ENCODE measurements at regions not wholly inside any gene's neighbourhood (a gene's known extent, or its start where the extent isn't known, plus 50 kb on each side); places are given as distances from the start of the nearest gene placed in this dataset.
A peak's percentile ranks its signal among the peaks of the same experiment; 100 is the strongest.

- Histone ChIP-seq H3K27ac (ENCODE audit: low read depth in 1 of 2, low read length in 2 of 2) (no peak overlapping the region), H3K27me3 (ENCODE audit: control insufficient read depth in 4 of 4, insufficient read depth in 4 of 4, low read length in 3 of 4) (no peaks in the 10 kb centered on the region), H3K36me3 (ENCODE audit: control insufficient read depth in 4 of 4, insufficient read depth in 3 of 4, low read depth in 1 of 4, low read length in 3 of 4) (no peaks in the 10 kb centered on the region), H3K4me3 (ENCODE audit: low read depth in 1 of 3, low read length in 3 of 3) (no peak overlapping the region), H3K9me3 (ENCODE audit: control insufficient read depth in 4 of 4, low read length in 3 of 4) (no peaks in the 10 kb centered on the region), H3K4me1 (ENCODE audit: control insufficient read depth in 4 of 4, insufficient read depth in 4 of 4, low read length in 3 of 4) (peaks cover 0 to 24% (median 21%) of the 10 kb centered on the region in 4 donors), H3K9ac (ENCODE audit: low read depth in 1 of 2, low read length in 2 of 2) (no peak overlapping the region)
- 83% methylated on average over 4 of the region's 4 CpGs for WGBS
- TF ChIP-seq RAD21 (IDR thresholded peaks at IDR 0.05) (no peak), HNF4A (conservative IDR thresholded peaks at IDR 0.05) (no peak), RXRA (IDR thresholded peaks at IDR 0.05) (no peak), HNF4G (IDR thresholded peaks at IDR 0.05) (no peak), FOXA1 (IDR thresholded peaks at IDR 0.05) (no peak), MAX (IDR thresholded peaks at IDR 0.05) (no peak), EGR1 (IDR thresholded peaks at IDR 0.05; ENCODE audit: low read depth in 2 of 2) (no peak), NR2F2 (IDR thresholded peaks at IDR 0.05) (no peak), GABPA (IDR thresholded peaks at IDR 0.05 in 1 of 2, conservative IDR thresholded peaks at IDR 0.05 in 1 of 2) (no peak), YY1 (IDR thresholded peaks at IDR 0.05) (no peak), SP1 (IDR thresholded peaks at IDR 0.05) (no peak), JUND (IDR thresholded peaks at IDR 0.05) (no peak)
- TF ChIP-seq, protein P1, sequence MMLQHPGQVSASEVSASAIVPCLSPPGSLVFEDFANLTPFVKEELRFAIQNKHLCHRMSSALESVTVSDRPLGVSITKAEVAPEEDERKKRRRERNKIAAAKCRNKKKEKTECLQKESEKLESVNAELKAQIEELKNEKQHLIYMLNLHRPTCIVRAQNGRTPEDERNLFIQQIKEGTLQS (IDR thresholded peaks at IDR 0.05), result no peak
- TF ChIP-seq, protein P2, sequence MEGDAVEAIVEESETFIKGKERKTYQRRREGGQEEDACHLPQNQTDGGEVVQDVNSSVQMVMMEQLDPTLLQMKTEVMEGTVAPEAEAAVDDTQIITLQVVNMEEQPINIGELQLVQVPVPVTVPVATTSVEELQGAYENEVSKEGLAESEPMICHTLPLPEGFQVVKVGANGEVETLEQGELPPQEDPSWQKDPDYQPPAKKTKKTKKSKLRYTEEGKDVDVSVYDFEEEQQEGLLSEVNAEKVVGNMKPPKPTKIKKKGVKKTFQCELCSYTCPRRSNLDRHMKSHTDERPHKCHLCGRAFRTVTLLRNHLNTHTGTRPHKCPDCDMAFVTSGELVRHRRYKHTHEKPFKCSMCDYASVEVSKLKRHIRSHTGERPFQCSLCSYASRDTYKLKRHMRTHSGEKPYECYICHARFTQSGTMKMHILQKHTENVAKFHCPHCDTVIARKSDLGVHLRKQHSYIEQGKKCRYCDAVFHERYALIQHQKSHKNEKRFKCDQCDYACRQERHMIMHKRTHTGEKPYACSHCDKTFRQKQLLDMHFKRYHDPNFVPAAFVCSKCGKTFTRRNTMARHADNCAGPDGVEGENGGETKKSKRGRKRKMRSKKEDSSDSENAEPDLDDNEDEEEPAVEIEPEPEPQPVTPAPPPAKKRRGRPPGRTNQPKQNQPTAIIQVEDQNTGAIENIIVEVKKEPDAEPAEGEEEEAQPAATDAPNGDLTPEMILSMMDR (IDR thresholded peaks at IDR 0.05; ENCODE audit: low read depth, low read length, missing input control), result no peak
- TF ChIP-seq, protein P3, sequence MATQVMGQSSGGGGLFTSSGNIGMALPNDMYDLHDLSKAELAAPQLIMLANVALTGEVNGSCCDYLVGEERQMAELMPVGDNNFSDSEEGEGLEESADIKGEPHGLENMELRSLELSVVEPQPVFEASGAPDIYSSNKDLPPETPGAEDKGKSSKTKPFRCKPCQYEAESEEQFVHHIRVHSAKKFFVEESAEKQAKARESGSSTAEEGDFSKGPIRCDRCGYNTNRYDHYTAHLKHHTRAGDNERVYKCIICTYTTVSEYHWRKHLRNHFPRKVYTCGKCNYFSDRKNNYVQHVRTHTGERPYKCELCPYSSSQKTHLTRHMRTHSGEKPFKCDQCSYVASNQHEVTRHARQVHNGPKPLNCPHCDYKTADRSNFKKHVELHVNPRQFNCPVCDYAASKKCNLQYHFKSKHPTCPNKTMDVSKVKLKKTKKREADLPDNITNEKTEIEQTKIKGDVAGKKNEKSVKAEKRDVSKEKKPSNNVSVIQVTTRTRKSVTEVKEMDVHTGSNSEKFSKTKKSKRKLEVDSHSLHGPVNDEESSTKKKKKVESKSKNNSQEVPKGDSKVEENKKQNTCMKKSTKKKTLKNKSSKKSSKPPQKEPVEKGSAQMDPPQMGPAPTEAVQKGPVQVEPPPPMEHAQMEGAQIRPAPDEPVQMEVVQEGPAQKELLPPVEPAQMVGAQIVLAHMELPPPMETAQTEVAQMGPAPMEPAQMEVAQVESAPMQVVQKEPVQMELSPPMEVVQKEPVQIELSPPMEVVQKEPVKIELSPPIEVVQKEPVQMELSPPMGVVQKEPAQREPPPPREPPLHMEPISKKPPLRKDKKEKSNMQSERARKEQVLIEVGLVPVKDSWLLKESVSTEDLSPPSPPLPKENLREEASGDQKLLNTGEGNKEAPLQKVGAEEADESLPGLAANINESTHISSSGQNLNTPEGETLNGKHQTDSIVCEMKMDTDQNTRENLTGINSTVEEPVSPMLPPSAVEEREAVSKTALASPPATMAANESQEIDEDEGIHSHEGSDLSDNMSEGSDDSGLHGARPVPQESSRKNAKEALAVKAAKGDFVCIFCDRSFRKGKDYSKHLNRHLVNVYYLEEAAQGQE (IDR thresholded peaks at IDR 0.05), result no peak
- TF ChIP-seq, protein P4, sequence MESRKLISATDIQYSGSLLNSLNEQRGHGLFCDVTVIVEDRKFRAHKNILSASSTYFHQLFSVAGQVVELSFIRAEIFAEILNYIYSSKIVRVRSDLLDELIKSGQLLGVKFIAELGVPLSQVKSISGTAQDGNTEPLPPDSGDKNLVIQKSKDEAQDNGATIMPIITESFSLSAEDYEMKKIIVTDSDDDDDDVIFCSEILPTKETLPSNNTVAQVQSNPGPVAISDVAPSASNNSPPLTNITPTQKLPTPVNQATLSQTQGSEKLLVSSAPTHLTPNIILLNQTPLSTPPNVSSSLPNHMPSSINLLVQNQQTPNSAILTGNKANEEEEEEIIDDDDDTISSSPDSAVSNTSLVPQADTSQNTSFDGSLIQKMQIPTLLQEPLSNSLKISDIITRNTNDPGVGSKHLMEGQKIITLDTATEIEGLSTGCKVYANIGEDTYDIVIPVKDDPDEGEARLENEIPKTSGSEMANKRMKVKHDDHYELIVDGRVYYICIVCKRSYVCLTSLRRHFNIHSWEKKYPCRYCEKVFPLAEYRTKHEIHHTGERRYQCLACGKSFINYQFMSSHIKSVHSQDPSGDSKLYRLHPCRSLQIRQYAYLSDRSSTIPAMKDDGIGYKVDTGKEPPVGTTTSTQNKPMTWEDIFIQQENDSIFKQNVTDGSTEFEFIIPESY (IDR thresholded peaks at IDR 0.05), result no peak
- DNase-seq (ENCODE audit: low spot score), result no peak
Observed at GRCh38 chr20:24147961-24148360, 159.4 kb upstream of the GGTLC1 start.

DNA sequence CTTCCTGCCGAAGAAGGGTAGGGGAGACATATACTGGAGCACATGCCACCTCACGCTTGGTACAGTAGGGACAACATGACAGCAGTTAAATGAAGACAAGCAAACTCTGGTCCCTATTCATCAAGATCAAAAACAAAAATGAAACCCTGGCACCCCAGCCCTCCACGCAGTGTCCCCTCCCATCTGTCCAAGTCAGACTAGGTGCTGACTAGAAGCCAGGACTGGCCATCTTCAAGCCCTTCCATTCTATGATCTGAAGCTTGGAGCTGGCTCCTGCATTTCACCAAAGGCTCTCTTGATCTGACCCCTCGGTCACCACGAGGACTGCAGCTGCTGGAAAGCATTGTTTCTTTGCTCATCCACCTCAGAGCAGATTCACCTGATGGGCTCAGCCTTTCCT is 158.9 kb upstream of the GGTLC1 start:
- Histone ChIP-seq H3K4me3 (ENCODE audit: low read depth in 1 of 3, low read length in 3 of 3) (no peak overlapping the region), H3K9ac (ENCODE audit: low read depth in 1 of 2, low read length in 2 of 2) (no peak overlapping the region), H3K27ac (ENCODE audit: low read depth in 1 of 2, low read length in 2 of 2) (no peak overlapping the region), H3K36me3 (ENCODE audit: control insufficient read depth in 4 of 4, insufficient read depth in 3 of 4, low read depth in 1 of 4, low read length in 3 of 4) (no peaks in the 10 kb centered on the region), H3K27me3 (ENCODE audit: control insufficient read depth in 4 of 4, insufficient read depth in 4 of 4, low read length in 3 of 4) (no peaks in the 10 kb centered on the region), H3K9me3 (ENCODE audit: control insufficient read depth in 4 of 4, low read length in 3 of 4) (no peaks in the 10 kb centered on the region), H3K4me1 (ENCODE audit: control insufficient read depth in 4 of 4, insufficient read depth in 4 of 4, low read length in 3 of 4) (peaks cover 0 to 24% (median 21%) of the 10 kb centered on the region in 4 donors)
- no peak for DNase-seq (ENCODE audit: low spot score)
- WGBS, result 73% methylated on average over 5 of the region's 5 CpGs
- TF ChIP-seq RXRA (IDR thresholded peaks at IDR 0.05) (peak in 1 of 2 donors; percentile 21), JUND (IDR thresholded peaks at IDR 0.05) (no peak), HNF4A (conservative IDR thresholded peaks at IDR 0.05) (peak in 1 of 2 donors; percentile 36)
- TF ChIP-seq, protein P2 (IDR thresholded peaks at IDR 0.05; ENCODE audit: low read depth, low read length, missing input control), result no peak
